GM21381 (cell line): ENCODE measurements at regions not wholly inside any gene's neighbourhood (a gene's known extent, or its start where the extent isn't known, plus 50 kb on each side); places are given as distances from the start of the nearest gene placed in this dataset.
"Not testable (repeated sequence)": the region's sequence is repeated elsewhere in the genome, so short reads cannot be mapped to it uniquely, and the experiment has no call there.

Source experiments
- ATAC-seq: cut with Tn5 transposase; IDR thresholded peaks from one replicate; pipeline ENCODE4 v1.9.1; 2021; ENCODE audit warnings: mild to moderate bottlenecking, moderate library complexity; ENCODE audit not compliant: unreplicated experiment

- no peak for ATAC-seq
These were observed 226.0 kb upstream of the SERP2 start for GRCh38 chr13:44147648-44148047.

GRCh38 chr13:44148159-44148914 lies 225.3 kb upstream of the SERP2 start:
- no peak for ATAC-seq

- not testable (repeated sequence) for ATAC-seq
These were observed 224.4 kb upstream of the SERP2 start for GRCh38 chr13:44149231-44149630.

GRCh38 chr13:44149821-44150220 lies 223.8 kb upstream of the SERP2 start:
- no peak for ATAC-seq

GRCh38 chr13:44151474-44151873 lies 222.2 kb upstream of the SERP2 start:
- ATAC-seq, result no peak

- ATAC-seq, result no peak
These were observed 220.1 kb upstream of the SERP2 start for GRCh38 chr13:44153496-44153895.

- no peak for ATAC-seq
These were observed 218.0 kb upstream of the SERP2 start for GRCh38 chr13:44155422-44156293.

- ATAC-seq, result no peak
These were observed 217.3 kb upstream of the SERP2 start for GRCh38 chr13:44156294-44156658.

- ATAC-seq, result no peak
These were observed 216.0 kb upstream of the SERP2 start for GRCh38 chr13:44157606-44158005.

GRCh38 chr13:44158098-44158521 lies 215.5 kb upstream of the SERP2 start:
- ATAC-seq, result no peak

GRCh38 chr13:44158881-44159632 lies 214.6 kb upstream of the SERP2 start:
- no peak for ATAC-seq

GRCh38 chr13:44159633-44160279 lies 213.9 kb upstream of the SERP2 start:
- ATAC-seq, result no peak

- ATAC-seq, result no peak
These were observed 212.9 kb upstream of the SERP2 start for GRCh38 chr13:44160591-44161191.

- no peak for ATAC-seq
These were observed 210.5 kb upstream of the SERP2 start for GRCh38 chr13:44163108-44163507.

- no peak for ATAC-seq
These were observed 208.3 kb upstream of the SERP2 start for GRCh38 chr13:44165221-44165888.

- no peak for ATAC-seq
These were observed 207.6 kb upstream of the SERP2 start for GRCh38 chr13:44165889-44166496.

GRCh38 chr13:44169018-44169911 lies 204.4 kb upstream of the SERP2 start:
- no peak for ATAC-seq

GRCh38 chr13:44170731-44171130 lies 202.9 kb upstream of the SERP2 start:
- ATAC-seq, result no peak

- no peak for ATAC-seq
These were observed 202.5 kb upstream of the SERP2 start for GRCh38 chr13:44171156-44171555.
